ENCODE measurements at regions not wholly inside any gene's neighbourhood (a gene's known extent, or its start where the extent isn't known, plus 50 kb on each side); places are given as distances from the start of the nearest gene placed in this dataset.

DNA sequence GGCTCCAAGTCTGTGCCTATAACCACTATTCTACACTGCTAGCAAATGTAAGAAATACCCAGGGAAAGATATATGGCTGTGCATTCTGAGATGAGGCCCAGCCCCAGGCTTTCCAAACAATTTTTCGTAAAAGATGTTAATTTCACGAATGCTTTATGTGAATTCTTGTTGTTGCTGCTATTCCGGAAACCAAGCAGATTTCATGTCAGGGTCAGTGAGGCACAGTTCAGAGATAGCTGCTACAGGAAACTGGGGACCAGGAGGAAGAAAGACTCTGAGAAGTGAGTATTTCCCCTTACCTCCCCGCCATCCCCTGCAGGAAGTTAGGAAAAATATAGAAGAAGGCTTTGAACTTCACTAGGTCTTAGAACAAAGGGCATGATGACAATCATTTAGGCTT is 84.7 kb upstream of the TP53I11 start:
- no peak for TF ChIP-seq FOXM1 (IDR thresholded peaks at IDR 0.05; ENCODE audit: borderline replicate concordance)
- TF ChIP-seq FOXA1 (IDR thresholded peaks at IDR 0.05): no peak
- TF ChIP-seq CTBP1 (IDR thresholded peaks at IDR 0.05; ENCODE audit: borderline replicate concordance): no peak
- no peak for TF ChIP-seq L3MBTL2 (conservative IDR thresholded peaks at IDR 0.05)
- no peak for TF ChIP-seq FOXK2 (IDR thresholded peaks at IDR 0.05)
- TF ChIP-seq HDGF (IDR thresholded peaks at IDR 0.05; ENCODE audit: borderline replicate concordance): no peak
- TF ChIP-seq NFRKB (IDR thresholded peaks at IDR 0.05): no peak
- no peak for TF ChIP-seq SP1 (IDR thresholded peaks at IDR 0.05)
- no peak for TF ChIP-seq ELF4 (IDR thresholded peaks at IDR 0.05)
- no peak for TF ChIP-seq TARDBP (IDR thresholded peaks at IDR 0.05)
- TF ChIP-seq BHLHE40 (IDR thresholded peaks at IDR 0.05; ENCODE audit: borderline replicate concordance): no peak
- TF ChIP-seq ARNT (IDR thresholded peaks at IDR 0.05): no peak
- TF ChIP-seq ZNF384 (IDR thresholded peaks at IDR 0.05): no peak
- TF ChIP-seq, protein P1, sequence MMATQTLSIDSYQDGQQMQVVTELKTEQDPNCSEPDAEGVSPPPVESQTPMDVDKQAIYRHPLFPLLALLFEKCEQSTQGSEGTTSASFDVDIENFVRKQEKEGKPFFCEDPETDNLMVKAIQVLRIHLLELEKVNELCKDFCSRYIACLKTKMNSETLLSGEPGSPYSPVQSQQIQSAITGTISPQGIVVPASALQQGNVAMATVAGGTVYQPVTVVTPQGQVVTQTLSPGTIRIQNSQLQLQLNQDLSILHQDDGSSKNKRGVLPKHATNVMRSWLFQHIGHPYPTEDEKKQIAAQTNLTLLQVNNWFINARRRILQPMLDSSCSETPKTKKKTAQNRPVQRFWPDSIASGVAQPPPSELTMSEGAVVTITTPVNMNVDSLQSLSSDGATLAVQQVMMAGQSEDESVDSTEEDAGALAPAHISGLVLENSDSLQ (IDR thresholded peaks at IDR 0.05): no peak
- no peak for TF ChIP-seq SUZ12 (IDR thresholded peaks at IDR 0.05)
- no peak for TF ChIP-seq LEF1 (IDR thresholded peaks at IDR 0.05; ENCODE audit: borderline replicate concordance)
- DNase-seq (ENCODE audit: extremely low spot score): no peak
- ChIA-PET CTCF (no interaction called here), POLR2A (no interaction called here)

DNA sequence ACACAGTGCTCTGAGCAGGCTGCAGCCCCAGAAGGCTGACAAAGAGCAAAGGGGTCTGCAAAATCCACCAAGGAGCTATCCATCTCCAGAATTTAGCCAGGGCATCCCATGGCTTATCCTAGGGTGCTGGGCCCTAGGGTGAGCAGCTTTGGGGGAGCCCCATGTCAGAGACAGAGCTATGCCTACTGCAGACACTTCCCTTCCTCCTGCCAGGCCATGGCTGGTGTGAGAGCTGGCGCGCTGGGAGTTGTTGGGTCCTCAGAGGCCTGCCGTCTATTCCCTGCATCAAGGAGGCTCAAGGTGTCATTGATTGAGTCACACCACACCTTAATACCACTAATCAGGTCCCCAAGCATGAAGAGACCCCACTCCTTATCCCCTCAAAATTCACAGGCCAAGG is 85.3 kb upstream of the TP53I11 start:
- TF ChIP-seq, protein P1 (IDR thresholded peaks at IDR 0.05): no peak
- no peak for TF ChIP-seq TARDBP (IDR thresholded peaks at IDR 0.05)
- no peak for TF ChIP-seq FOXK2 (IDR thresholded peaks at IDR 0.05)
- no peak for TF ChIP-seq LEF1 (IDR thresholded peaks at IDR 0.05; ENCODE audit: borderline replicate concordance)
- TF ChIP-seq SP1 (IDR thresholded peaks at IDR 0.05): no peak
- no peak for TF ChIP-seq ZNF384 (IDR thresholded peaks at IDR 0.05)
- TF ChIP-seq FOXA1 (IDR thresholded peaks at IDR 0.05): no peak
- ChIA-PET POLR2A (no interaction called here), CTCF (no interaction called here)
- DNase-seq (ENCODE audit: extremely low spot score): no peak

DNA sequence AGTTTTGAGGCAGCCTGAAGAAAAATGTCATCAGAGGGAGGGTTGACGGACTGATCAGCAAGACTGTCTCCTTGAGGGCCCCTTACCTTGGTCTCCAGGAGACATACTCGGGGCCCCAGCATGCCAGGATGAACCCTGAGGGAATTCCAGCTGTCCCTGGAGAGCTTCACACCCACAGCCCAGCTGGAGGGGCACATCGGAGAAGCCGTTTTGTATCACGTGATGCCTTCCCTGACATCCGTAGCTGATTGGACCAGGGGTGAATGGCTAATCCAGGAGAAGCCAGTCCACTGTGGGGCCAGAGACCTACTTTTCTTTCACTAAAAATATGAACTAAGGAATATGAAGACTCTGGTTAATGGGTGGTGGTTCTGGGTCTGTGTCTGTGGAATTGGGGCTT is 86.0 kb upstream of the TP53I11 start:
- TF ChIP-seq ELF4 (IDR thresholded peaks at IDR 0.05) (no peak), ARNT (IDR thresholded peaks at IDR 0.05) (no peak), ZNF384 (IDR thresholded peaks at IDR 0.05) (no peak), SP1 (IDR thresholded peaks at IDR 0.05) (no peak), NFRKB (IDR thresholded peaks at IDR 0.05) (no peak), FOXK2 (IDR thresholded peaks at IDR 0.05) (no peak), BHLHE40 (IDR thresholded peaks at IDR 0.05; ENCODE audit: borderline replicate concordance) (no peak), SUZ12 (IDR thresholded peaks at IDR 0.05) (no peak), FOXA1 (IDR thresholded peaks at IDR 0.05) (no peak), CTBP1 (IDR thresholded peaks at IDR 0.05; ENCODE audit: borderline replicate concordance) (no peak), L3MBTL2 (conservative IDR thresholded peaks at IDR 0.05) (no peak), TARDBP (IDR thresholded peaks at IDR 0.05) (no peak), HDGF (IDR thresholded peaks at IDR 0.05; ENCODE audit: borderline replicate concordance) (no peak), FOXM1 (IDR thresholded peaks at IDR 0.05; ENCODE audit: borderline replicate concordance) (no peak)
- TF ChIP-seq, protein P1 (IDR thresholded peaks at IDR 0.05): no peak
- DNase-seq (ENCODE audit: extremely low spot score): no peak
- CTCF ChIA-PET: no interaction called here
- POLR2A ChIA-PET: no interaction called here

DNA sequence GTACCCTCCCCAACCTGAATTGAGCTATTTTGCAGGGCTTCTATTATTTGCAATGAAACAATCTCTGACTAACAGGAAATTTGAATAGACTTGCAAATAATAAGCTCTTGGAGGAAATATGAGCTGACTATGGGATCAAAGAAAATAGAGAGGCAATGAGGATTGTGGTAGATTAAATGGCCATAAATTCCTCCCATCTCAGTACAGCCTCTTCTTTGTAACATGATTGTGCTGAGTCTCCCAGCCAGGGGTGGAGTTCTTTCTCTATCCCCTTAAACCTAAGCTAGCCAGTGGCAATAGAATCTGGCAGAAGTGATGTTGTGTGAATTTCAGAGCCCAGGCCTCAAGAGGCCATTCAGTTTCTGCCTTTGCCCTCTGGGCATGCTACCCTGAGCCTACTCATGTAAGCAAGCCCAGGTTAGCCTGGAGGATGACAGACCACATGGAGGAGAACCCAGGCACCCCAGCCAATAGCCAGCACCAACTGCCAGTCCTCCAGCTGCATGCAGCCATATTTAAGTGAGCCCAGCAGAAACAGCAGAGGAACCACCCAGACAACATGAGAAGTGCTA is 86.8 kb upstream of the TP53I11 start:
- TF ChIP-seq NFRKB (IDR thresholded peaks at IDR 0.05): no peak
- TF ChIP-seq HDGF (IDR thresholded peaks at IDR 0.05; ENCODE audit: borderline replicate concordance): no peak
- TF ChIP-seq L3MBTL2 (conservative IDR thresholded peaks at IDR 0.05): no peak
- no peak for TF ChIP-seq FOXK2 (IDR thresholded peaks at IDR 0.05)
- TF ChIP-seq, protein P1 (IDR thresholded peaks at IDR 0.05): no peak
- TF ChIP-seq FOXA1 (IDR thresholded peaks at IDR 0.05): no peak
- no peak for TF ChIP-seq LEF1 (IDR thresholded peaks at IDR 0.05; ENCODE audit: borderline replicate concordance)
- no peak for TF ChIP-seq CTBP1 (IDR thresholded peaks at IDR 0.05; ENCODE audit: borderline replicate concordance)
- TF ChIP-seq ARNT (IDR thresholded peaks at IDR 0.05): no peak
- TF ChIP-seq ZNF384 (IDR thresholded peaks at IDR 0.05): no peak
- TF ChIP-seq ELF4 (IDR thresholded peaks at IDR 0.05): no peak
- no peak for TF ChIP-seq BHLHE40 (IDR thresholded peaks at IDR 0.05; ENCODE audit: borderline replicate concordance)
- no peak for TF ChIP-seq SUZ12 (IDR thresholded peaks at IDR 0.05)
- TF ChIP-seq TARDBP (IDR thresholded peaks at IDR 0.05): no peak
- TF ChIP-seq FOXM1 (IDR thresholded peaks at IDR 0.05; ENCODE audit: borderline replicate concordance): no peak
- TF ChIP-seq SP1 (IDR thresholded peaks at IDR 0.05): no peak
- no peak for DNase-seq (ENCODE audit: extremely low spot score)
- CTCF ChIA-PET: no interaction called here
- POLR2A ChIA-PET: no interaction called here

DNA sequence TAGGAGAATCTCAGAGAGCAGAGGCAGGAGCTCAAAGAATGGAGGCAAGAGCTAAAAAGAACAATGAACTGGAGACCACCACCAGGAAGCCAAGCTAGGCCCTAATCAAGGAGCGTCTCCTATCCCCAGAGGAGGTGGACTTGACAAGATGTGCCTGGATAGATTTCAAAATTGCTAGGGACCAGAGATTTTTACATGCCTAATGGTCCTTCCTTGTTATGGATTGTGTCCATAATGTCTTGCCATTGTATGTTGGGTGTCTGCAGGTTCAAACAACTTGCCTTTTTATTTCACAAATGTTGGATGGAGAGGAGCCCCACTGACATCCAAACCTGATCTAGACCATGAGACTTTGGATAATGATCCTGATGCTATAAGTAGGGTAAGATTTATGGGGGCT is 88.2 kb upstream of the TP53I11 start:
- ChIA-PET CTCF (no interaction called here), POLR2A (no interaction called here)
- no peak for DNase-seq (ENCODE audit: extremely low spot score)
- TF ChIP-seq, protein P1 (IDR thresholded peaks at IDR 0.05): no peak
- no peak for TF ChIP-seq FOXA1 (IDR thresholded peaks at IDR 0.05)

Data from HEK293T (cell line).